Fibroblast of villous mesenchyme (primary cell): ENCODE measurements at regions not wholly inside any gene's neighbourhood (a gene's known extent, or its start where the extent isn't known, plus 50 kb on each side); places are given as distances from the start of the nearest gene placed in this dataset.

Experiments used
- DNase-seq: peaks from one replicate; pipeline ENCODE4 v3.0.0-alpha.2; 2010; ENCODE audit warnings: low read depth
- H3K4me3 ChIP-seq: 2 replicates; pipeline ENCODE4 v1.5.1; 2011; ENCODE audit warnings: low read depth, mild to moderate bottlenecking, low read length
- CTCF ChIP-seq: IDR thresholded peaks from 2 replicates; pipeline ENCODE4 v1.5.1; 2012; ENCODE audit warnings: low read depth, mild to moderate bottlenecking, low read length; ENCODE audit not compliant: insufficient read depth

GRCh38 chr14:39912192-39913100 lies 480.2 kb upstream of the FBXO33 start:
- no peak for TF ChIP-seq CTCF
- H3K4me3 ChIP-seq: no peak overlapping the region
- no peak for DNase-seq

GRCh38 chr14:39897657-39898056 lies 465.4 kb upstream of the FBXO33 start:
- no peak overlapping the region for H3K4me3 ChIP-seq
- no peak for TF ChIP-seq CTCF
- no peak for DNase-seq

GRCh38 chr14:39890026-39890425 lies 457.8 kb upstream of the FBXO33 start:
- H3K4me3 ChIP-seq: no peak overlapping the region
- DNase-seq: no peak
- no peak for TF ChIP-seq CTCF

GRCh38 chr14:39884091-39884490 lies 451.9 kb upstream of the FBXO33 start:
- no peak for TF ChIP-seq CTCF
- H3K4me3 ChIP-seq: no peak overlapping the region
- no peak for DNase-seq

GRCh38 chr14:39880965-39881364 lies 448.7 kb upstream of the FBXO33 start:
- no peak for DNase-seq
- no peak for TF ChIP-seq CTCF
- H3K4me3 ChIP-seq: no peak overlapping the region

GRCh38 chr14:39880106-39880695 lies 448.0 kb upstream of the FBXO33 start:
- no peak overlapping the region for H3K4me3 ChIP-seq
- no peak for TF ChIP-seq CTCF
- DNase-seq: no peak
